DND-41 (cell line): ENCODE measurements at regions not wholly inside any gene's neighbourhood (a gene's known extent, or its start where the extent isn't known, plus 50 kb on each side); places are given as distances from the start of the nearest gene placed in this dataset.

Experiments used
- ATAC-seq: fragments of 200-7000 bp; cut with Tn5 transposase; 3 replicates; pipeline ENCODE4 v1.9.1; 2021; ENCODE audit warnings: low read depth; ENCODE audit not compliant: insufficient read depth
- DNase-seq: peaks from one replicate; pipeline ENCODE4 v3.0.0-alpha.2; 2020
- H2AFZ ChIP-seq: 2 replicates; pipeline ENCODE4 v1.6.0; 2012; ENCODE audit warnings: low read depth, low read length
- H3K27ac ChIP-seq: 2 replicates; pipeline ENCODE4 v1.5.1; 2012; ENCODE audit warnings: low read length, inconsistent platforms
- H3K27me3 ChIP-seq: fragments of 200-600 bp; sonication (generic); 2 replicates; pipeline ENCODE4 v1.6.0; 2012; ENCODE audit warnings: low read length, mild to moderate bottlenecking, inconsistent platforms; ENCODE audit not compliant: insufficient read depth, poor library complexity
- H3K36me3 ChIP-seq: 2 replicates; pipeline ENCODE4 v1.5.1; 2012; ENCODE audit warnings: low read length, inconsistent platforms; ENCODE audit not compliant: insufficient read depth
- H3K4me1 ChIP-seq: 2 replicates; pipeline ENCODE4 v1.5.1; 2012; ENCODE audit warnings: mild to moderate bottlenecking, low read length; ENCODE audit not compliant: insufficient read depth
- H3K4me2 ChIP-seq: 2 replicates; pipeline ENCODE4 v1.6.0; 2012; ENCODE audit warnings: mild to moderate bottlenecking, moderate library complexity, low read length, inconsistent platforms; ENCODE audit not compliant: insufficient read depth
- H3K4me3 ChIP-seq, 2 experiments: fragments of 200-600 bp in 1 of 2; shearing (Covaris generic) in 1 of 2; 2 replicates each; pipeline ENCODE4 v1.5.1; 2012 to 2016; ENCODE audit warnings: inconsistent platforms in 2 of 2, low read length in 2 of 2, mild to moderate bottlenecking in 2 of 2, low read depth in 1 of 2, moderate library complexity in 1 of 2
- H3K79me2 ChIP-seq: 2 replicates; pipeline ENCODE4 v1.6.0; 2012; ENCODE audit warnings: low read length, inconsistent platforms; ENCODE audit not compliant: insufficient read depth
- H3K9ac ChIP-seq: 2 replicates; pipeline ENCODE4 v1.6.0; 2012; ENCODE audit warnings: low read depth, mild to moderate bottlenecking, inconsistent platforms, low read length, moderate library complexity
- H3K9me3 ChIP-seq: 2 replicates; pipeline ENCODE4 v1.5.1; 2012; ENCODE audit warnings: low read length, moderate library complexity, mild to moderate bottlenecking, inconsistent platforms; ENCODE audit not compliant: insufficient read depth, severe bottlenecking
- H4K20me1 ChIP-seq: 2 replicates; pipeline ENCODE4 v1.6.0; 2012; ENCODE audit warnings: low read length; ENCODE audit not compliant: insufficient read depth
- EZH2 ChIP-seq: IDR thresholded peaks from 3 replicates; pipeline ENCODE4 v1.6.1; 2012; ENCODE audit warnings: borderline replicate concordance, low read depth, mild to moderate bottlenecking, moderate library complexity, low read length, inconsistent platforms; ENCODE audit not compliant: severe bottlenecking
- TF ChIP-seq, protein P1 (sequence below): IDR thresholded peaks from 2 replicates; pipeline ENCODE4 v1.5.1; 2012; ENCODE audit warnings: borderline replicate concordance, low read length, moderate library complexity, mild to moderate bottlenecking; ENCODE audit not compliant: poor library complexity, severe bottlenecking; ENCODE audit errors: extremely low read depth

DNA sequence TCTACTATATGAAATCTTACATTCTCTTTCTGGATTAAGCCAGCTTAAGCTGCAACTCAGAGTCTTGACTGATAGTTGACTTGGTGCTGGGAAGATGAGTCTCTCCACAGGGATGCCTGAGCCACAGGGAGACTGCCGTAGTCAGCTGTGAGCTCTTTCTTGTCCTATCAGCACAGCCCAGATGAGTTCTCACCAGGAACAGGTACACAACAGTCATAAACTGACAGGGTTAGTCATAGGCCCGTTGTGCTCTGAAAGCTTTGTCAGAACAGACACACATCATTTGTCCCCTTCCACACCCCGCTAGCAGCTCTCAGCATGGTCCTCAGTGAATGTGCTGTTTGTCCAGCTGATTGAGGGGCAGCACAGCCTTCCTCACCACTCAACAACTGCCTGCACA is 221.6 kb downstream of the RPS24 start:
- no peak overlapping the region for H3K4me3 ChIP-seq
- H2AFZ ChIP-seq = no peak overlapping the region
- ATAC-seq = no peak
- no peak overlapping the region for H3K9ac ChIP-seq
- H3K9me3 ChIP-seq = no peaks in the 10 kb centered on the region
- H3K27ac ChIP-seq = no peak overlapping the region
- TF ChIP-seq, protein P1, sequence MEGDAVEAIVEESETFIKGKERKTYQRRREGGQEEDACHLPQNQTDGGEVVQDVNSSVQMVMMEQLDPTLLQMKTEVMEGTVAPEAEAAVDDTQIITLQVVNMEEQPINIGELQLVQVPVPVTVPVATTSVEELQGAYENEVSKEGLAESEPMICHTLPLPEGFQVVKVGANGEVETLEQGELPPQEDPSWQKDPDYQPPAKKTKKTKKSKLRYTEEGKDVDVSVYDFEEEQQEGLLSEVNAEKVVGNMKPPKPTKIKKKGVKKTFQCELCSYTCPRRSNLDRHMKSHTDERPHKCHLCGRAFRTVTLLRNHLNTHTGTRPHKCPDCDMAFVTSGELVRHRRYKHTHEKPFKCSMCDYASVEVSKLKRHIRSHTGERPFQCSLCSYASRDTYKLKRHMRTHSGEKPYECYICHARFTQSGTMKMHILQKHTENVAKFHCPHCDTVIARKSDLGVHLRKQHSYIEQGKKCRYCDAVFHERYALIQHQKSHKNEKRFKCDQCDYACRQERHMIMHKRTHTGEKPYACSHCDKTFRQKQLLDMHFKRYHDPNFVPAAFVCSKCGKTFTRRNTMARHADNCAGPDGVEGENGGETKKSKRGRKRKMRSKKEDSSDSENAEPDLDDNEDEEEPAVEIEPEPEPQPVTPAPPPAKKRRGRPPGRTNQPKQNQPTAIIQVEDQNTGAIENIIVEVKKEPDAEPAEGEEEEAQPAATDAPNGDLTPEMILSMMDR = no peak
- TF ChIP-seq EZH2 = no peak
- H3K4me1 ChIP-seq = peaks cover 4% of the 10 kb centered on the region
- peaks cover 3% of the 10 kb centered on the region for H3K27me3 ChIP-seq
- no peak overlapping the region for H3K4me2 ChIP-seq
- no peaks in the 10 kb centered on the region for H3K79me2 ChIP-seq
- no peaks in the 10 kb centered on the region for H4K20me1 ChIP-seq
- no peak for DNase-seq
- no peaks in the 10 kb centered on the region for H3K36me3 ChIP-seq

DNA sequence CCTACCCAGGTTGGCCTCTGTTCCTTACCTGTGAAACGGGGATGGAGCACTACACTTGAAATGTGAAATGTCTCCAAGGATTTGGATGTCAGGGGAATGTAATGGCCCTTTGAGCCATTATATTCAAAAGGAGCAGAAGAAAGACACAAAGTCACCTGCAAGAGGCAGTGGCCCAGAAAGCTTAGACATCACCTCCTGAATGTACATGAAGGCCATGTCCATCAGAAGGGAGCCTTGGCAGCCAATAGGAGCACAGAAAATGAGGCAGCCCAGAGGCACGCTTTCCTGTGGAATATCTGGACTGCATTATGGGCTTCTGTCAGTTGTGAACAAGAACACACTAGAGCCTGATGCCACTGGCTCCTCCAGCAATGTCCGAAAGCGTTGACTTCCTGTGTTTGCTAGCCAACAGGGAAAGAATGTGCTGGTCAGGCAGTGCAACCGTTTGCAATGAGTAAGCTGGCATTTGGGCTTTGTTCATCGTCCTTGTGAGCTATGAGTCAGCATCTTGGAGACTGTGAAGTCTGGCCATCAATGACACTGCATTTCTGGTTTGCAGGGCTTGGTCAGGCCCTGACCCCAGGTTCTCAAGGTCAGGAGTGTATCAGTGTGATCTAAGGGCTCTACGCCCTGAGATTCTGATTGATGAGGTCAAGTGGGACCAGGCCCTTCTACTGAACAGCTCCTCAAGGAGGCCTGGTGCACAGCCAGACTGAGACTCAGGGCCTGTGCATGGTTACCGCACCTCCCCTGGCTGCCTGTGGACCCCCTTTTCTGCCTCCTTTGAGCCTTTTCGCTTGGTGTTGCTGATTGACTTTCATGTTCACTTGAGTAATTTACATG is 222.4 kb downstream of the RPS24 start:
- no peaks in the 10 kb centered on the region for H3K9me3 ChIP-seq
- H4K20me1 ChIP-seq = no peaks in the 10 kb centered on the region
- ATAC-seq (no peak), DNase-seq (no peak)
- no peak overlapping the region for H3K27ac ChIP-seq
- no peaks in the 10 kb centered on the region for H3K79me2 ChIP-seq
- H3K36me3 ChIP-seq = no peaks in the 10 kb centered on the region
- peaks cover 3% of the 10 kb centered on the region for H3K27me3 ChIP-seq
- no peak overlapping the region for H3K9ac ChIP-seq
- no peak overlapping the region for H3K4me2 ChIP-seq
- no peak overlapping the region for H3K4me3 ChIP-seq
- no peak overlapping the region for H2AFZ ChIP-seq
- no peak for TF ChIP-seq EZH2
- TF ChIP-seq, protein P1 = no peak
- no peaks in the 10 kb centered on the region for H3K4me1 ChIP-seq

DNA sequence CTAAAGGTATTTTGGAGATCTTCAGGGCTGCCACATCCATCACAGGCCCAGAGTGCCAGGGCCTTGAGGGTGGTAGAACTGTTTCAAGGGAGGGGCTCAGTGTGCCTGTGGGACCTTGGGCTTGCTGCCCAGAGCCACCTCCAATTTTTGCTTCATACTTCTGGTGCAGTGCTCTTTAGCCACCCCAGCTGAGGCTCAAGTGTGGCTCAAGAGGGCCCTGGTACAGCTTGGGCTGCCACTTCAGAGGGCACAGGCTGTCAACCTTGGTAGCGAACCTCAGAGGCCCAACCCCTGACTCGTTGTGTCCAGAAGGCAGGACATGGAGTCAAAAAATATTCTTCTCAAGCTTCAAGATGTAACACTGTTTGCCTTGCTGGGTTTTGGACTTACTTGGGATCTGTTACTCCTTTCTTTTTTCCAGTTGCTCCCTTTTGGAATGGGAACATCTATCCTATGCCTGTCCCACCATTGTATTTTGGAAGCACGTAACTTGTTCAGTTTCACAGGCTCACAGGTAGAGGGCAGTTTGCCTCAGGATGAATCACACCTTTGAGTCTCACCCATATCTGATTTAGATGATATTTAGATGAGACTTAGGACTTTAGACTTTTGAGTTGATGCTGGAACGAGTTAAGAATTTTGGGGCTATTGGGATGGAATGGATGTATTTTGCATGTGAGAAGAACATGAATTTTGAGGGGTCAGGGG is 224.8 kb downstream of the RPS24 start:
- Histone ChIP-seq H3K4me1 (no peaks in the 10 kb centered on the region), H3K79me2 (no peaks in the 10 kb centered on the region), H3K27me3 (peaks cover 3% of the 10 kb centered on the region), H3K36me3 (no peaks in the 10 kb centered on the region), H3K9me3 (no peaks in the 10 kb centered on the region), H3K9ac (no peak overlapping the region), H4K20me1 (no peaks in the 10 kb centered on the region), H3K27ac (no peak overlapping the region), H3K4me3 (no peak overlapping the region), H3K4me2 (no peak overlapping the region), H2AFZ (no peak overlapping the region)
- no peak for TF ChIP-seq EZH2
- TF ChIP-seq, protein P1 = peak; percentile 15
- DNase-seq = no peak
- ATAC-seq = no peak
